GM23338 (cell line): ENCODE measurements at regions not wholly inside any gene's neighbourhood (a gene's known extent, or its start where the extent isn't known, plus 50 kb on each side); places are given as distances from the start of the nearest gene placed in this dataset.

Experiments used
- ATAC-seq: fragments of 200-7000 bp; cut with Tn5 transposase; 3 replicates; pipeline ENCODE4 v1.9.1; 2020
- DNase-seq: peaks from one replicate; pipeline ENCODE4 v3.0.0-alpha.2; 2015; ENCODE audit warnings: low spot score
- H2AFZ ChIP-seq: fragments of 200-600 bp; sonication (generic); 2 replicates; pipeline ENCODE4 v1.8.0; 2016; ENCODE audit warnings: antibody characterized with exemption, mild to moderate bottlenecking, moderate library complexity
- H3F3A ChIP-seq: fragments of 200-600 bp; sonication (generic); replicated peaks from 2 replicates; pipeline ENCODE4 v1.8.0; 2017; ENCODE audit warnings: antibody characterized with exemption, mixed run types, low read depth
- H3K27ac ChIP-seq: fragments of 200-600 bp; sonication (generic); 2 replicates; pipeline ENCODE4 v1.6.1; 2016; ENCODE audit warnings: low read depth
- H3K27me3 ChIP-seq: fragments of 200-600 bp; sonication (generic); 2 replicates; pipeline ENCODE4 v1.8.0; 2016; ENCODE audit warnings: mild to moderate bottlenecking, mixed run types, moderate library complexity; ENCODE audit not compliant: insufficient read depth
- H3K36me3 ChIP-seq: fragments of 200-600 bp; sonication (generic); 2 replicates; pipeline ENCODE4 v1.8.0; 2016; ENCODE audit warnings: mild to moderate bottlenecking; ENCODE audit not compliant: insufficient read depth
- H3K4me1 ChIP-seq: fragments of 200-600 bp; sonication (generic); 2 replicates; pipeline ENCODE4 v1.8.0; 2016; ENCODE audit warnings: mild to moderate bottlenecking, moderate library complexity; ENCODE audit not compliant: insufficient read depth
- H3K4me2 ChIP-seq: fragments of 200-600 bp; sonication (generic); 2 replicates; pipeline ENCODE4 v1.7.1; 2017; ENCODE audit warnings: mixed run types
- H3K4me3 ChIP-seq: fragments of 200-600 bp; sonication (generic); 2 replicates; pipeline ENCODE4 v1.6.1; 2016; ENCODE audit warnings: mixed run types
- H3K79me2 ChIP-seq: fragments of 200-600 bp; sonication (generic); replicated peaks from 2 replicates; pipeline ENCODE4 v1.8.0; 2017; ENCODE audit warnings: mild to moderate bottlenecking; ENCODE audit not compliant: insufficient read depth
- H3K9me2 ChIP-seq: fragments of 200-600 bp; sonication (generic); 2 replicates; pipeline ENCODE4 v1.8.0; 2017; ENCODE audit not compliant: insufficient read depth
- H4K20me1 ChIP-seq: fragments of 200-600 bp; sonication (generic); replicated peaks from 2 replicates; pipeline ENCODE4 v1.8.0; 2017; ENCODE audit warnings: mild to moderate bottlenecking; ENCODE audit not compliant: insufficient read depth
- H3K27ac Mint-ChIP-seq: 2 replicates; pipeline ENCODE4 v1.8.0; 2020; ENCODE audit warnings: inconsistent platforms, mild to moderate bottlenecking, moderate library complexity, mixed read lengths
- H3K27me3 Mint-ChIP-seq: 3 replicates; pipeline ENCODE4 v1.8.0; 2022; ENCODE audit warnings: low read depth, mild to moderate bottlenecking, moderate library complexity, mixed read lengths, inconsistent platforms; ENCODE audit not compliant: insufficient read depth, poor library complexity
- H3K36me3 Mint-ChIP-seq: 3 replicates; pipeline ENCODE4 v1.8.0; 2021; ENCODE audit warnings: low read depth, mild to moderate bottlenecking, inconsistent platforms, moderate library complexity, mixed read lengths
- H3K4me1 Mint-ChIP-seq: 3 replicates; pipeline ENCODE4 v1.8.0; 2020; ENCODE audit warnings: mild to moderate bottlenecking, inconsistent platforms, mixed read lengths
- H3K4me3 Mint-ChIP-seq: 3 replicates; pipeline ENCODE4 v1.8.0; 2021; ENCODE audit warnings: moderate library complexity, mild to moderate bottlenecking, inconsistent platforms, mixed read lengths
- H3K9me3 Mint-ChIP-seq: 3 replicates; pipeline ENCODE4 v1.8.0; 2020; ENCODE audit warnings: moderate library complexity, mild to moderate bottlenecking, inconsistent platforms, mixed read lengths
- ETS1 ChIP-seq: IDR thresholded peaks from 2 replicates; pipeline ENCODE4 v1.6.1; 2016; ENCODE audit warnings: antibody characterized with exemption
- EZH2 ChIP-seq: fragments of 200-600 bp; sonication (generic); IDR thresholded peaks from one replicate; pipeline ENCODE4 v1.8.0; 2017; ENCODE audit warnings: antibody characterized with exemption, mild to moderate bottlenecking, low read depth; ENCODE audit not compliant: unreplicated experiment
- EZH2phosphoT487 ChIP-seq: fragments of 200-600 bp; sonication (generic); IDR thresholded peaks from one replicate; pipeline ENCODE4 v1.8.1; 2018; ENCODE audit warnings: antibody characterized with exemption; ENCODE audit not compliant: unreplicated experiment
- JUNB ChIP-seq: IDR thresholded peaks from one replicate; pipeline ENCODE4 v1.6.1; 2016; ENCODE audit warnings: antibody characterized with exemption; ENCODE audit not compliant: unreplicated experiment
- POLR2AphosphoS5 ChIP-seq: IDR thresholded peaks from 2 replicates; pipeline ENCODE4 v1.6.1; 2016; ENCODE audit warnings: antibody characterized with exemption, low read depth
- STAT1 ChIP-seq: IDR thresholded peaks from one replicate; pipeline ENCODE4 v1.6.1; 2016; ENCODE audit warnings: antibody characterized with exemption; ENCODE audit not compliant: unreplicated experiment
- ZNF114 ChIP-seq: fragments of 250-450 bp; sonication (Bioruptor Pico); IDR thresholded peaks from 2 replicates; pipeline ENCODE4 v1.5.0; 2020; ENCODE audit warnings: mild to moderate bottlenecking, moderate library complexity
- ZNF331 ChIP-seq: fragments of 250-450 bp; sonication (Bioruptor Pico); IDR thresholded peaks from 2 replicates; pipeline ENCODE4 v1.5.0; 2020; ENCODE audit warnings: low read depth, mild to moderate bottlenecking, moderate library complexity
- ZNF462 ChIP-seq: fragments of 250-450 bp; sonication (Bioruptor Pico); IDR thresholded peaks from 2 replicates; pipeline ENCODE4 v1.5.0; 2020; ENCODE audit warnings: mild to moderate bottlenecking, moderate library complexity
- TF ChIP-seq, protein P1 (sequence below): IDR thresholded peaks from one replicate; pipeline ENCODE4 v1.6.1; 2018; ENCODE audit warnings: antibody characterized with exemption; ENCODE audit not compliant: unreplicated experiment

DNA sequence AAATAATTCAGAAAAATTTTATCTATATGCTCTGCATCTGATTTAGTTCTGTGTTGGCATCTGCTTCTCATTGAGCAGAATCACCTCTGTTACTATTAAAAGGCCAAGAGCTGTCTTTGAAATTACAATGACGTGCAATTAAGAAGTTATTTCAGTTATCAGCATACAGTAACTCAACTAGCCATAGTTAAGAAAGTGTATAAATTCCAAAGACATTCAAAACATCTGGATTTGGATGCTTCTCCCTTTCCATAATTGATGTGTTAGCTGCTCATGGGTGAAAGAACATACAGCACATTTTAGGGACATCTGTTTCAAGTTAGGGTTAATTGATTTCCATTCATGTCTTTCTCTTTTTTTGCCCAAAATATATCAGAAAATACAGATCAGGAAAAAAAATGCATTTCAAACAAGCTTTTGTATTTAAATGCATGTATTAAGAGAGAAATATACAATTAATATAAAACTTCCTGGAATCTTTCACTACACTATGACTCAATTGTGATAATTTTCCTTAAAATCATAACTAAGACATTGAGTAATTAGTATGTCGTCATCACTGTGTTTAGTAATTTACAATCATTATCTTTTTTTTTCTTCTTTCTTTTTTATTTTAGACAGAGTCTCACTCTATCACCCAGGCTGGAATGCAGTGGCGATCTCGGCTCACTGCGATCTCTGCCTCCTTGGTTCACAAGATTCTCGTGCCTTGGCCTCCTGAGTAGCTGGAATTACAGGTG is 82.7 kb upstream of the MBNL1 start:
- Mint-ChIP-seq H3K4me3 (no peak overlapping the region), H3K27me3 (no peaks in the 10 kb centered on the region), H3K27ac (no peak overlapping the region), H3K4me1 (no peaks in the 10 kb centered on the region; the same call in 2 of the 3 replicates), H3K9me3 (no peaks in the 10 kb centered on the region), H3K36me3 (no peaks in the 10 kb centered on the region)
- TF ChIP-seq EZH2 (no peak), STAT1 (no peak), EZH2phosphoT487 (no peak), POLR2AphosphoS5 (no peak), ETS1 (no peak), ZNF114 (CRISPR knock-in tag) (no peak), JUNB (no peak)
- TF ChIP-seq, protein P1, sequence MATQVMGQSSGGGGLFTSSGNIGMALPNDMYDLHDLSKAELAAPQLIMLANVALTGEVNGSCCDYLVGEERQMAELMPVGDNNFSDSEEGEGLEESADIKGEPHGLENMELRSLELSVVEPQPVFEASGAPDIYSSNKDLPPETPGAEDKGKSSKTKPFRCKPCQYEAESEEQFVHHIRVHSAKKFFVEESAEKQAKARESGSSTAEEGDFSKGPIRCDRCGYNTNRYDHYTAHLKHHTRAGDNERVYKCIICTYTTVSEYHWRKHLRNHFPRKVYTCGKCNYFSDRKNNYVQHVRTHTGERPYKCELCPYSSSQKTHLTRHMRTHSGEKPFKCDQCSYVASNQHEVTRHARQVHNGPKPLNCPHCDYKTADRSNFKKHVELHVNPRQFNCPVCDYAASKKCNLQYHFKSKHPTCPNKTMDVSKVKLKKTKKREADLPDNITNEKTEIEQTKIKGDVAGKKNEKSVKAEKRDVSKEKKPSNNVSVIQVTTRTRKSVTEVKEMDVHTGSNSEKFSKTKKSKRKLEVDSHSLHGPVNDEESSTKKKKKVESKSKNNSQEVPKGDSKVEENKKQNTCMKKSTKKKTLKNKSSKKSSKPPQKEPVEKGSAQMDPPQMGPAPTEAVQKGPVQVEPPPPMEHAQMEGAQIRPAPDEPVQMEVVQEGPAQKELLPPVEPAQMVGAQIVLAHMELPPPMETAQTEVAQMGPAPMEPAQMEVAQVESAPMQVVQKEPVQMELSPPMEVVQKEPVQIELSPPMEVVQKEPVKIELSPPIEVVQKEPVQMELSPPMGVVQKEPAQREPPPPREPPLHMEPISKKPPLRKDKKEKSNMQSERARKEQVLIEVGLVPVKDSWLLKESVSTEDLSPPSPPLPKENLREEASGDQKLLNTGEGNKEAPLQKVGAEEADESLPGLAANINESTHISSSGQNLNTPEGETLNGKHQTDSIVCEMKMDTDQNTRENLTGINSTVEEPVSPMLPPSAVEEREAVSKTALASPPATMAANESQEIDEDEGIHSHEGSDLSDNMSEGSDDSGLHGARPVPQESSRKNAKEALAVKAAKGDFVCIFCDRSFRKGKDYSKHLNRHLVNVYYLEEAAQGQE: no peak
- Histone ChIP-seq H3K4me3 (no peak overlapping the region), H3K9me2 (no peaks in the 10 kb centered on the region), H4K20me1 (no peaks in the 10 kb centered on the region), H3K4me2 (no peak overlapping the region), H3K36me3 (no peaks in the 10 kb centered on the region), H3F3A (no peaks in the 10 kb centered on the region), H3K4me1 (no peaks in the 10 kb centered on the region), H2AFZ (no peak overlapping the region), H3K27ac (no peak overlapping the region), H3K27me3 (no peaks in the 10 kb centered on the region), H3K79me2 (no peaks in the 10 kb centered on the region)
- ATAC-seq (no peak), DNase-seq (no peak)

GRCh38 chr3:152190636-152191183 is 78.0 kb upstream of the MBNL1 start:
- no peak for ATAC-seq
- peak overlapping the region; percentile 49; the same call in 1 of the 2 replicates for H2AFZ ChIP-seq
- H3K27ac ChIP-seq: no peak overlapping the region
- H3F3A ChIP-seq: no peaks in the 10 kb centered on the region
- H3K4me3 ChIP-seq: no peak overlapping the region
- H3K4me2 ChIP-seq: no peak overlapping the region
- no peaks in the 10 kb centered on the region for H3K4me1 Mint-ChIP-seq
- no peaks in the 10 kb centered on the region for H3K9me2 ChIP-seq
- H3K4me1 ChIP-seq: no peaks in the 10 kb centered on the region
- no peak overlapping the region for H3K4me3 Mint-ChIP-seq
- H3K27me3 Mint-ChIP-seq: no peaks in the 10 kb centered on the region
- H3K27me3 ChIP-seq: no peaks in the 10 kb centered on the region
- H3K79me2 ChIP-seq: no peaks in the 10 kb centered on the region
- no peaks in the 10 kb centered on the region for H3K36me3 ChIP-seq
- H4K20me1 ChIP-seq: no peaks in the 10 kb centered on the region
- no peak overlapping the region for H3K27ac Mint-ChIP-seq
- H3K36me3 Mint-ChIP-seq: no peaks in the 10 kb centered on the region
- no peak for DNase-seq
- H3K9me3 Mint-ChIP-seq: no peaks in the 10 kb centered on the region
- TF ChIP-seq JUNB (no peak), EZH2 (no peak), ZNF462 (CRISPR knock-in tag) (no peak), EZH2phosphoT487 (no peak), POLR2AphosphoS5 (no peak), ZNF331 (CRISPR knock-in tag) (no peak)
